Activated naive CD8-positive, alpha-beta T cell treated with anti-CD3 and anti-CD28 coated beads for 36 hours (primary cell): ENCODE measurements at regions not wholly inside any gene's neighbourhood (a gene's known extent, or its start where the extent isn't known, plus 50 kb on each side); places are given as distances from the start of the nearest gene placed in this dataset.
"Not testable (repeated sequence)": the region's sequence is repeated elsewhere in the genome, so short reads cannot be mapped to it uniquely, and the experiment has no call there.

Experiments used
- DNase-seq: peaks from one replicate; pipeline ENCODE4 v3.0.0; 2021
- H3K27ac Mint-ChIP-seq: one replicate; pipeline ENCODE4 v1.8.0; 2022; ENCODE audit warnings: mild to moderate bottlenecking, moderate library complexity, mixed read lengths
- H3K27me3 Mint-ChIP-seq: one replicate; pipeline ENCODE4 v1.8.0; 2022; ENCODE audit warnings: mild to moderate bottlenecking, mixed read lengths
- H3K36me3 Mint-ChIP-seq: one replicate; pipeline ENCODE4 v1.8.0; 2021; ENCODE audit warnings: mild to moderate bottlenecking, mixed read lengths
- H3K4me1 Mint-ChIP-seq: one replicate; pipeline ENCODE4 v1.8.0; 2021; ENCODE audit warnings: mixed read lengths
- H3K4me3 Mint-ChIP-seq: one replicate; pipeline ENCODE4 v1.8.0; 2022; ENCODE audit warnings: mild to moderate bottlenecking, moderate library complexity, mixed read lengths
- H3K9me3 Mint-ChIP-seq: one replicate; pipeline ENCODE4 v1.8.0; 2022; ENCODE audit warnings: mixed read lengths

GRCh38 chr4:66943112-66943511 is 602.2 kb downstream of the CENPC start:
- no peak overlapping the region for H3K27ac Mint-ChIP-seq
- no peak for DNase-seq
- no peaks in the 10 kb centered on the region for H3K27me3 Mint-ChIP-seq
- H3K4me3 Mint-ChIP-seq, result no peak overlapping the region
- H3K9me3 Mint-ChIP-seq, result peaks cover 1% of the 10 kb centered on the region
- no peaks in the 10 kb centered on the region for H3K4me1 Mint-ChIP-seq
- no peaks in the 10 kb centered on the region for H3K36me3 Mint-ChIP-seq

GRCh38 chr4:66931981-66932380 is 613.3 kb downstream of the CENPC start:
- H3K27ac Mint-ChIP-seq, H3K4me3 Mint-ChIP-seq, H3K36me3 Mint-ChIP-seq, H3K9me3 Mint-ChIP-seq, DNase-seq, H3K27me3 Mint-ChIP-seq, H3K4me1 Mint-ChIP-seq: not testable (repeated sequence)

GRCh38 chr4:66930206-66930605 is 615.1 kb downstream of the CENPC start:
- no peak for DNase-seq
- Mint-ChIP-seq H3K4me3 (no peak overlapping the region), H3K27ac (no peak overlapping the region), H3K9me3 (peaks cover 4% of the 10 kb centered on the region), H3K27me3 (no peaks in the 10 kb centered on the region), H3K4me1 (no peaks in the 10 kb centered on the region), H3K36me3 (no peaks in the 10 kb centered on the region)

DNA sequence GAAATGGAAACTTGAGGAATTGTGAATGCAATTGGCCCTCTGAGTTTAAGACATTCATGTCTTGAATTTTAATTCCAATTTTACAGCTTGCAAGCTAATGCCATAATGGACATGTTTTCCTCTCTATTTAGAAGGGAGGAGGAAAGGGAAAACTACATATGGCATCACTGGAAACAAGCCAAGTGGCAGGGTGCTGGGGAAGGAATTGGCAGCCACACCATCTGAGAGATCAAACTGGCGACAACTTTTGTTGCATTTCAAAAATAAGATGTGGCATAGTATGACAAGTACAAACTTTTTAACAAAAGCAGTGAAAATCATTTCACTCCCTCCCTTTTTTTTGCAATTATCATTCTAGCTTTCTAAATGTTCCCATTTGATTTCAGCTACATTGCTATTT is 615.6 kb downstream of the CENPC start:
- Mint-ChIP-seq H3K4me3 (no peak overlapping the region), H3K9me3 (peaks cover 2% of the 10 kb centered on the region), H3K4me1 (no peaks in the 10 kb centered on the region), H3K27ac (no peak overlapping the region), H3K27me3 (no peaks in the 10 kb centered on the region), H3K36me3 (no peaks in the 10 kb centered on the region)
- no peak for DNase-seq

DNA sequence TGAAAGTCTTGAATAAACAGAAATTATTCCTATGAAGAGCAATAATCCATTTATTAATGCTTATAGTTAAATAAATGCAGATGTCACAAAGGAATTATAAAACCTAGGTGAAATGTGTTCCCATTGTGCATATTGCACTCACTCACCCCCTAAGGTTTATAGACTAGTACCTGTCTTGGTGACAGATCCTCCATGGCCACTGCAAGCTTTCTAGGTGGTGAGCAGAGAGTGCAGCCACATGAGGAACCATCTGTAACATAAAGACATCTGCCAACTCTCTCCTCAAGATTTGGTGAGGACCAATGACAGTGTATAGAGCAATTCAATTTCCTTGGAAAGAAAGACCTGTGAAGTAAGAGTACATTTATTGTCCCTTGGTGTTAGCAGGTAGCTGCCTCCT is 616.4 kb downstream of the CENPC start:
- H3K4me1 Mint-ChIP-seq, H3K9me3 Mint-ChIP-seq, H3K4me3 Mint-ChIP-seq, H3K27me3 Mint-ChIP-seq, H3K36me3 Mint-ChIP-seq, DNase-seq, H3K27ac Mint-ChIP-seq: not testable (repeated sequence)

DNA sequence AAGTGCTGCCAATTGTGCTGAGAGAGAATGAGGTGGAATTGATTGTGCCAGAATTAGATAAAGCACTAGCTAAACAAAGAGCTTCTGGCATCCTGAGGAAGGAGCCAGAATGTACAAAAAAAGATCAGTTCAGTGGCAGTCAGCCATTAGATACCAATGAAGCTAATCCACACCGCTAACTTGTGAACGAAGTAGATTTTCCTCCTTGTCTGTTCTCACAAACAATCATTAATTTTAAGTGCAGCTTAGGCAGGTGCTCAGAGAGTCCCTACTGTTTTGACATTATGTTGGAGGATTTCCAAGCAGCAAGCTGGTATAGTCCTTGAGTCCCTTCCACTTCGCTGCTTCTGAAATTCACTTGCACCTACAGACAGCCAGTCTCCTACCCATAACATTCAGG is 617.4 kb downstream of the CENPC start:
- Mint-ChIP-seq H3K9me3 (peaks cover 2% of the 10 kb centered on the region), H3K4me1 (no peaks in the 10 kb centered on the region), H3K27me3 (no peaks in the 10 kb centered on the region), H3K4me3 (no peak overlapping the region), H3K27ac (no peak overlapping the region), H3K36me3 (no peaks in the 10 kb centered on the region)
- DNase-seq, result no peak

DNA sequence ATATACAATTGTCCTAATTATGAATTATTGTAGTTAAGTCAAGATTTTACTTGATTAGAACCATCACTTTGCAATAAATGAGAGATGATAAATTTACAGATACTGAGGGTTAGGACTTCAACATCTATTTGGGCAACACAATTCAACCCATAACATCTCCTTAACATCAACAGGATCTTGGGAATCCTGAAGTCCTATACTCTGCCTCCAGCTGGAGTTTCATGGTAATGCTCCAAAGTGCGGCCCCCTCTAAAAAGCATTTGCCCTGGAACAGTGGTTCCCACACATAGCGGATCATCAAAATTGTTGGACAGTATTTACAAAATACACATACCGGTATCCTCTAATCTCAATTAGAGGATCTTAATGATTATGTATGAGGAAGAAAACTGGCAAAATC is 618.6 kb downstream of the CENPC start:
- Mint-ChIP-seq H3K36me3 (no peaks in the 10 kb centered on the region), H3K4me1 (no peaks in the 10 kb centered on the region), H3K9me3 (peaks cover 2% of the 10 kb centered on the region), H3K27ac (no peak overlapping the region), H3K27me3 (no peaks in the 10 kb centered on the region), H3K4me3 (no peak overlapping the region)
- DNase-seq, result no peak

DNA sequence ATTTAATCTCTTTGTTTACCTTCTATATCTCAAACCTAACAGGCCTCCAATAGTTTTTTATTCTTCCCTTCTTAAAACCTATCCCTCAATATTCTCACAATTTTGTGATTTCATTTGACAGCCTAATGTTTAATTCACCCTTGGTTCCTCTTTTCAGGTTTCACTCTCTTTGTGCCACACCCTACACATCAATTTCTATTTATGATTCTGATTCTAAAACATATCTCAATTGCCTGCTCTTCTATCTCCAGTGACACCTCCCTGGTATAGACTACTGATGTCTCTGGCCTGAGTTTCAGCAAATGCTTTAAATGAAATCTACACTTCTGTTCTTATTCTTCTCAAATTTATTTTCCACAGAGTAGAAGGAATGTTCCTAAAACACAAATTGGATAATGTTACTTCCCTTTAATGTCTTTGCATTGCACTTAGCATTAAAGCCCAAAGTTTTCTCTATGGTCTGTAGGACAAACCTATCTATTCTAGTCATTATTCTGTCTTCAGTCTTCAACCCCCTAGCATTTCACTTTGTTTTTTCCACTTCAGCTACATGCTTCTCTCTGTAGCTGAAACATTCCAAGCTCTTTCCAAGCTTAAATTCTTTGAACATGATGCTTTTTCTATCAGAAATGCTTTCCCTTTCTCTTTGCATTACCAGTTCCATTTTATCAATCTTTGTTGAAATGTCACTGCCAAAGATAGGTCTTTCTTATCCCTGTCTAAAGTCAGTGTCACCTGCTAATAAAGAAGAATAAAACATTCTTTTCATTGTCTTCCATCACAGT is 622.0 kb downstream of the CENPC start:
- peaks cover 2% of the 10 kb centered on the region for H3K9me3 Mint-ChIP-seq
- H3K36me3 Mint-ChIP-seq, result no peaks in the 10 kb centered on the region
- no peak overlapping the region for H3K27ac Mint-ChIP-seq
- no peaks in the 10 kb centered on the region for H3K27me3 Mint-ChIP-seq
- DNase-seq, result no peak
- no peaks in the 10 kb centered on the region for H3K4me1 Mint-ChIP-seq
- no peak overlapping the region for H3K4me3 Mint-ChIP-seq

DNA sequence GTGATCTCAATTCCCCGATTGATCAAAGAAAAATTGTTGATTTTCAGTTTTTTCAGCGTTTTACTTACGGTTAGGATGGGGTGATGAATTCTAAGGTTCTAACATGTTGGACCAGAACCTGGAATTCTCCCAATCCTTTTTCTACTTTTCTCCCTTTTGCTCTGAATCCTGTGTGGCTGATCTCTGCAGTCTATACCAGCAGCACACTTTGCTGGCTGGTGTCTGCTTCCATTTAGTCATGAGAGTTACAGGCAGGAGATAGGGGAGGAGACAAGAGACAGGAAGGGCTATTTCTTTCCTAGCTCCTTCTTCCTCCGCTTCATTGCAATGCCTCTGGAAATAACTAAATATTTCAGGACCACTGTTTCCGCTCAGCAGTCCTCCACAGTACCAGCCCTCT is 623.9 kb downstream of the CENPC start:
- Mint-ChIP-seq H3K27ac (no peak overlapping the region), H3K4me1 (no peaks in the 10 kb centered on the region), H3K9me3 (peaks cover 2% of the 10 kb centered on the region), H3K4me3 (no peak overlapping the region), H3K27me3 (no peaks in the 10 kb centered on the region), H3K36me3 (no peaks in the 10 kb centered on the region)
- DNase-seq, result no peak

- Mint-ChIP-seq H3K36me3 (no peaks in the 10 kb centered on the region), H3K9me3 (peaks cover 2% of the 10 kb centered on the region), H3K27ac (no peak overlapping the region), H3K27me3 (no peaks in the 10 kb centered on the region), H3K4me3 (no peak overlapping the region), H3K4me1 (no peaks in the 10 kb centered on the region)
- DNase-seq, result no peak
Observed at GRCh38 chr4:66920514-66920913, 624.8 kb downstream of the CENPC start.

GRCh38 chr4:66911880-66912279 is 633.4 kb downstream of the CENPC start:
- Mint-ChIP-seq H3K27ac (no peak overlapping the region), H3K4me3 (no peak overlapping the region), H3K9me3 (peaks cover 5% of the 10 kb centered on the region), H3K36me3 (no peaks in the 10 kb centered on the region), H3K4me1 (no peaks in the 10 kb centered on the region), H3K27me3 (no peaks in the 10 kb centered on the region)
- DNase-seq, result no peak

- DNase-seq, result no peak
- no peaks in the 10 kb centered on the region for H3K27me3 Mint-ChIP-seq
- no peaks in the 10 kb centered on the region for H3K4me1 Mint-ChIP-seq
- peaks cover 5% of the 10 kb centered on the region for H3K9me3 Mint-ChIP-seq
- H3K27ac Mint-ChIP-seq, result no peak overlapping the region
- H3K36me3 Mint-ChIP-seq, result no peaks in the 10 kb centered on the region
- no peak overlapping the region for H3K4me3 Mint-ChIP-seq
Observed at GRCh38 chr4:66906314-66906713, 639.0 kb downstream of the CENPC start.

GRCh38 chr4:66899422-66900065 is 645.8 kb downstream of the CENPC start:
- Mint-ChIP-seq H3K36me3 (no peaks in the 10 kb centered on the region), H3K4me3 (no peak overlapping the region), H3K4me1 (no peaks in the 10 kb centered on the region)

DNA sequence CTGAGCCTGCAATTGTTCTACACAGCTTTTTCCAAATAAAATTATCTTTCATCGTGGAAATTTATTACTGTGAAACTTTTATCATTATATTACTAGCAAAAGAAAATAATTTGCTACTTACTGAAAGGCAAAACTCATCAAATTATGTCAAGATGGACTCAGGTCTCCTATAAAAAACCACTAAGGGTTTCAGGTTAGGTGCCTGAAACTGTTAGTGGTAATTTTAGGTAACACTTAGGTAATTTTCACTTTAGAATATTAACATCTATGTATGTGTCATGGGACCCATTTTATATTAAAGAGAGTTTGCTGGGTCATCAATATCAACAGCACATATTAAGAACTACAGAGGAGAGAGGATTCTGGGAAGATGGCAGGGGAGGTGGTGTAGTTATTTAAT is 651.5 kb downstream of the CENPC start:
- Mint-ChIP-seq H3K27ac (no peak overlapping the region), H3K36me3 (no peaks in the 10 kb centered on the region)

More at GRCh38 chr4:66899422-66900065, 645.8 kb downstream of the CENPC start:
- no peaks in the 10 kb centered on the region for H3K27me3 Mint-ChIP-seq
- DNase-seq, result no peak
- H3K9me3 Mint-ChIP-seq, result peaks cover 2% of the 10 kb centered on the region
- no peak overlapping the region for H3K27ac Mint-ChIP-seq

GRCh38 chr4:66887061-66887460 is 658.2 kb downstream of the CENPC start:
- H3K4me3 Mint-ChIP-seq, result no peak overlapping the region
- peaks cover 4% of the 10 kb centered on the region for H3K9me3 Mint-ChIP-seq
- no peaks in the 10 kb centered on the region for H3K27me3 Mint-ChIP-seq
- no peak overlapping the region for H3K27ac Mint-ChIP-seq
- no peak for DNase-seq
- no peaks in the 10 kb centered on the region for H3K4me1 Mint-ChIP-seq
- H3K36me3 Mint-ChIP-seq, result no peaks in the 10 kb centered on the region

More for the DNA sequence above, 651.5 kb downstream of the CENPC start:
- no peak overlapping the region for H3K4me3 Mint-ChIP-seq
- no peaks in the 10 kb centered on the region for H3K4me1 Mint-ChIP-seq
- no peak for DNase-seq
- H3K27me3 Mint-ChIP-seq, result no peaks in the 10 kb centered on the region
- H3K9me3 Mint-ChIP-seq, result peaks cover 4% of the 10 kb centered on the region
